GM18498 (cell line): ENCODE measurements at regions not wholly inside any gene's neighbourhood (a gene's known extent, or its start where the extent isn't known, plus 50 kb on each side); places are given as distances from the start of the nearest gene placed in this dataset.
"Not testable (repeated sequence)": the region's sequence is repeated elsewhere in the genome, so short reads cannot be mapped to it uniquely, and the experiment has no call there.

ENCODE experiments used
- ATAC-seq: cut with Tn5 transposase; IDR thresholded peaks from one replicate; pipeline ENCODE4 v1.9.1; 2021; ENCODE audit warnings: mild to moderate bottlenecking, moderate library complexity; ENCODE audit not compliant: unreplicated experiment

DNA sequence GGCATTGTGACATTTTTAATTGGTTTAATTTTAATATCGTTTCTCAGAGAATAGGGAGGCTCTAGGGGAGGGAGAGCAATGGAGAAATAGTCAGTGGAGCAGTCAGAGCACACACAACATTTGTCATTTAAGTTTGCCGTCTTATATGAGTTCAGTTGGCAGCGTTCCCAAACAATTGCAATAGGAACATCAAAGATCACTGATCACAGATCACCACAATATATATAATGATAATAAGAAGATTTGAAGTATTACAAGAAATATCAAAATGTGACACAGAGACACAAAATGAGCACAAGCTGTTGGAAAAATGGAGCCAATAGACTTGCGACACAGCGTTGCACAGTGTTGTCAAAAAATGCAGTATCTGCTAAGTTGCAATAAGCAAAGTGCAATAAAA lies 303.7 kb downstream of the CDH19 start:
- no peak for ATAC-seq

DNA sequence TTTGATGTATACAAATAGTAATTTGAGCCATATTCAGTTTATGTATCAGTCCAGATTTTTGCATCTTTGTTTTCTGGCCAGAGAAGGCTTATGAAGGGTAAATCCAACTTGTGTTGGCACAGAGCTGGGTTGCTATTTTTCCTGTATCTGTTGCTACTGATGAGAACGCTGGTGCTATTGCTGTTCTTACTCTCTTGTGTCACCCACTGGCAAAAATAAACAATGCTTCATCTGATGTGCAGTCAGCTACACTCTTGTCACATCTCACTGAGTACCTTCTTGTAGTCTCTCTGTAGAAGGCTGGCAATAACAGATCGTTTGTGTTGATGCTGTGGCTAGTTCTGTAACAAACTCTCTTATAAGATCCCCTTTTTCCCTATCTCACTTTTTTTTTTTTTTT lies 323.4 kb downstream of the CDH19 start:
- no peak for ATAC-seq

DNA sequence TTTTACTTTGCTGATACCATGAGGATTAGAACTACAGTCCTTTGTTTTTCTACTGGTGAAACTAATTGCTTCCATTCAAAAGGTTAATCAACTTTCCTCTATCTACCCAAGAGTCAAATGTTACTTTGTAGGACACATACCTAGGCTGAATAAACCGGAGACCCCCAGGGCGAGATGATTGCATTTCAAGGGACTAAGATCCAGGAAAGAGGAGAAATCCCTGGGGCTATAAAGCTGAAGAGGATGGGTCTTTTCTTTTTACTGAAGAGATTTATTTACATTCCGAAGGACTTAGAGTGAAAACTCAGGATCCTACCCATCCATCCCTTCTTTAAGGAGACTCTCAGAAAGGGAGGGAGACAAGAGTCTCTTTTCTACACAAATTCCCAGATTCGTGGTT lies 331.9 kb downstream of the CDH19 start:
- ATAC-seq: no peak

DNA sequence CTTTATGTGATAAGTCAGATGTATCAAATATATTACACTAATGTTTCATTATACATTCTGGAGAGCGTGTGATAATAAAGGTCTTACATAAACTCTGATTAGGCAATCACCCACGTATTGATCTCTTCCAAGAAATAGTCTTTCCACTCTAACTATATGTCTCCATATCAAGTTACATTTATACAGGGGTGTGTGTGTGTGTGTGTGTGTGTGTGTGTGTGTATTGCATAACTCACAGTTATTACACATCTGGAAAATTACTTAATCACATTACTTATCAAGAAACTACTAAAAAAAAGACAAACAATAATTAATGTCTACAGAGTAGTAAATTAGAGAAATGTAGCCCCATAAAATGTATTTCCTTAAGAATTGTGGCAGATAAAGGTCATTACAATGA lies 339.8 kb downstream of the CDH19 start:
- ATAC-seq: no peak

DNA sequence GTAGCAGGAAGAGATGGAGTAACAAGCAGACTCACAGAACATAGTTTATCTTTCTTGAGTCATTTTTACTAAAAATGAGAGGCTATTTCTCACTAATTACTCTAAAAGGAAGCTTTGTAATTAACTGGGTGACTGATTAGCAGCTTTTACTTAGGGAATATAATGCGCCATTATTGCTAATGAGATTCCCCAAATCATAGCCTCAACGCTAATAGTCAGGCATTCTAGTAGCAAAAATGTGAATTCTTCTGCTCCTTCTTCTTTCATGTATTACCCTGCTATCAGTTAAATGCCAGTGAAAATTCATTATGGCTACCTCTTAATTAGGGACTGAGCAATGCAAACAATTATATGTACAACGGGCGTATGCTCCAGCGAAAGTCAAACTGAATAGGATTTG lies 349.8 kb downstream of the CDH19 start:
- no peak for ATAC-seq

DNA sequence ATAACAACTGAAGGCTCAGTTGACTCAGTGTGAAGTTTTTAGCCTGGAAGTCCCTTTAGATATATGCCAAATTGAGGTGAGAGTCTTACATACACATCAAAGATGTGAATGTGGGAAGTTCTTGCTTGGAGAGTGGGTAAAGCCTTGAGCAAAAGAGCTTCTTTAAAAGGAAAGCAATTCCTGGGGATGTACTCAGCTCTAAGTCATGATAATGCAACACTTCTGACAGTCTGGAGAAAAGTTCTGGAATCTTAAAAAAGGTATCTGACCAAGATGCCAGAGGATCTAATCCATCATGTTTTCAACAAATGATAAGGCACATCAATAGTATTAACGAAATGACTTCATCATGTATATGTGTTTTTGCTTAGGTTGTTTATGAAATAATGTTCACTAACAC lies 351.2 kb downstream of the CDH19 start:
- no peak for ATAC-seq

DNA sequence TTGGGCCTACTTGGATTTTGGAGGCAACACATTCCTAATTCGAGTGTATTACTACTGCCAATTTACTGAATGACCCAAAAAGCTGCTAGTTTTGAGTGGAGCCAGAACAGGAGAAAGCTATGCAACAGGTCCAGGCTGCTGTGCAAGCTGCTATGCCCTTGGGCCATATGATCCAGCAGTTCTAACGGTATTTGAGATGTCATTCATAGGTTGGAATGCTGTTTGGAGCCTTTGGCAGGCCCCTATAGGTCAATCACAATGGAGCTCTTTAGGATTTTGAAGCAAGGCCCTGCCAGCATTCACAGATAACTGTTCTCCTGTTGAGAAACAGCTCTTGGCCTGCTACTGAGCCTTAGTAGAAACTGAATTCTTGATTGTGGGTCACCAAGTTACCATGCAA lies 368.7 kb downstream of the CDH19 start:
- no peak for ATAC-seq

DNA sequence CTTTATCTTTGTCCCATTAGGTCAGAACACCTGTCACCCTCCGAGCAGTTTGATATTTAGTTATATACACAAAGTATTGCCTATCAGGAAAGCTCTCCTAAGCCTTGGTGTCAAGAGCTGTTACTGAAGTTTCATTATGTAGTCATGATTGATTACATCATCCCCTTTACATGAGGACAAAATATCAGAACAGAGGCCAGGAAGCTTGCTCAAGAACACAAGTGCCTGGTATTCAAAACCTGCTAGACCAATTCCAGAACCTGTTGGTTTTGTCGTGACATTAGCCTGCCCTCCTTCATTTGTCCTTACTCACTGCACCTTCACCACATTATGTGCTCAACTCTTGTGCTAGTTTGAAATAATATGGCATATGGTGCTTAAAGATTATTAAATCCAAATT lies 377.1 kb downstream of the CDH19 start:
- ATAC-seq: no peak

DNA sequence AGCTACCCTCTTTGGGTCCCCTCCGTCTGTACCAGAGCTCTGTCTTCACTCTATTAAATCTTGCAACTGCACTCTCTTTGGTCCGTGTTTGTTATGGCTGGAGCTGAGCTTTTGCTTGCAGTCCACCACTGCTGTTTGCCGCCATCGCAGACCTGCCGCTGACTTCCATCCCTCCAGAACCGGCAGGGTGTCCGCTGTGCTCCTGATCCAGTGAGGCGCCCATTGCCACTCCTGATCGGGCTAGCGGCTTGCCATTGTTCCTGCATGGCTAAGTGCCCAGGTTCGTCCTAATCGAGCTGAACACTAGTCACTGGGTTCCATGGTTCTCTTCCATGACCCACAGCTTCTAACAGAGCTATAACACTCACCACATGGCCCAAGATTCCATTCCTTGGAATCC lies 380.6 kb downstream of the CDH19 start:
- not testable (repeated sequence) for ATAC-seq

DNA sequence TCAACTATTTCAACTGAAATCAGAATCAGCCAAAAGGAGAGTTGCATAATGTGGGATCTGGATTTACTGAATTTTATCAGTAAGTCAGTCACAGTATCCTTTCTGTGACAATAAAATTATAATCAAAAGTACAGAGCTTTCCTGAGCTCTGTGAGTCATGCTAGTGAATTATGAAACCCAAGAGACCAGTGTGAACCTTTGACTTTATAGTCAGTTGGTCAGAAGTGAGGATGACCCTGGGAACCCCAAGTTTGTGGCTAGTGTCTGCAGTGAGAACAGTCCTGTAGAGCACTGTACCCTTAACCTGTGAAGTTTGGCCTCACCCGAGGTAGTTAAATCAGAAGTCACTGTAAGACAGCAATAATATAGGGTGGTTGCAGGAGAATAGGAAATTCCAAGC lies 381.7 kb downstream of the CDH19 start:
- no peak for ATAC-seq

DNA sequence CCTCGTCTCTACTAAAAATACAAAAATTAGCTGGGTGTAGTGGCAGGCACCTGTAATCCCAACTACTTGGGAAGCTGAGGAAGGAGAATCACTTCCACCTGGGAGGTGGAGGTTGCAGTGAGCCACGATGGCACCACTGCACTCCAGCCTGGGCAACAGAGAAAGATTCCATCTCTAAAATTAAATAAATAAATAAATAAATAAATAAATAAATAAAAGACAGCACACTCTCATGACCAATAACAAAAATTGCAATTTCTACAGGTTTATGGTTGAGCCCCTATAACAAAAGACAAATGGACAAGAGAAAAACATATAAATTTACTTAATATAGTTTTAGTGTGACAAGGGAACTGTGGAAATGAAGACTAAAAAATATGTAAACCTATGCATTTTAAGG lies 384.1 kb downstream of the CDH19 start:
- ATAC-seq: no peak

DNA sequence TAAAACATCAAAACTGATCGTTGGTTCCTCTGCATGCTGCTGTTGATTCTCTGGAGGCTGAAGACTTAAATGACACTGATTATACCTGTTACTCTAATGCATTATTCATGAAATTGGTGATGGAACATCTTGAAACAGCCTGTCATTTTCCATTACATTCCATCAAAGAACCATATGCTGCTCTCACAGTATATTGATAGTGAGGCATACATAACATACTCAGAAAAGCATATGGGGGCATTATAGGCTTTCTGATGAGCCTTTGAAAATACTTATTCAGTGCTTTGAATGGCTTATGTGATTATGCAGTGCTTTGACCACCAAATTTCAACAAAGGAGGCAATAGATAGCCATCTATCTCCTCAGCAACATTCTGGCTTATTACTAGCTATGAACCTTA lies 392.1 kb downstream of the CDH19 start:
- ATAC-seq: no peak

DNA sequence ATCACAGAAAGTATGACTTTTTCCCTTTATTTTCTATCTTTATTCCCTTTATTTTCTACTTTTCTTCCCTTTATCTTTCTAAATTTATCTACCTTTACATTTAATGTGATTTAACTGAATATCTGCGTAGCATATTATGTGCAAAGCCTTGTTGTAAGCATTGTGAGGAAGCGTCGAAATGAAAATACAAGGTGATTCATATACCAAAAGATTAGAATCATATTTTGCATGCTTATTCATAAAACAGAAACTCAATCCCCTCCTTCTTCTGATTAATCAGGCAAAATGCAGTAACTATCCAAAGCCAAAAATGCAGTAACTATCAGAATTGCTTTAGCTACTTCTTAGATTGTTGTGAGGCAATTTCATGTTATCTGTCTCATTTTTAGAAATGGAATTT lies 393.0 kb downstream of the CDH19 start:
- ATAC-seq: no peak

DNA sequence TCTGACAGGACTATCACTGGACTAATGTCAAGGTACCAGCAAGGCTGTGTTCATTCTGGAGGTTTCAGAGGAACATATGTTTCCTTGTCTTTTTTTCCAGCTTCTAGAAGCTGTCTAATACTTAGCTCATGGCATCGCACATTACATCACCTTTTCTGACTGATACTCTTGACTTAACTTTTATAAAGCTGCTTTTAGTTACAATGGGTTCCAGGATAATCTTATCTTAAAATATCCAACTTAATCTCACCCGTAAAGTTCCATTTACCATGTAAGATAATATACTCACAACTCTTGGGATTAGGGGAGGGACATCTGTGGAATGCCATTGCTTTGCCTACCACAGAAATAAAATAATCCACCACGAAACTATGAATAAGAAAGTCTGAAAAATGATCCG lies 394.2 kb downstream of the CDH19 start:
- ATAC-seq: no peak

DNA sequence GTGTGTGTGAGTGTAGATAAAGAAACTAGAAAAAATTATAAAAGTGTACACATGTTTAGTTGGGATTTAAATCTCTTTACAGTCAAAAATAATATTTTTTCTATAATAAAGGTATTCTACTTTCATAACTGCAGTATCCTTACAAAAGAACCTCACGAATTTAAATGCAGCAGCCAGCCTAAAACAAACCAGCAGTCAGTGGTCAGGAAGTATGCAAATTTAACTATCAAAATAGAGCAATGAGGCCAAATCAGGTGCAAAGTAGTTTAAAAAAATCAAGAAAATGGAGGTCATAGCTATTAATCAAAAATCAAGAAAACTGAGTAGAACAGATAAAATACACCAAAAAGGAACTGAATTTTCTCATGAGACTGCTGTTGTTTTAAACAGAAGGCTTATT lies 407.1 kb downstream of the CDH19 start:
- no peak for ATAC-seq

DNA sequence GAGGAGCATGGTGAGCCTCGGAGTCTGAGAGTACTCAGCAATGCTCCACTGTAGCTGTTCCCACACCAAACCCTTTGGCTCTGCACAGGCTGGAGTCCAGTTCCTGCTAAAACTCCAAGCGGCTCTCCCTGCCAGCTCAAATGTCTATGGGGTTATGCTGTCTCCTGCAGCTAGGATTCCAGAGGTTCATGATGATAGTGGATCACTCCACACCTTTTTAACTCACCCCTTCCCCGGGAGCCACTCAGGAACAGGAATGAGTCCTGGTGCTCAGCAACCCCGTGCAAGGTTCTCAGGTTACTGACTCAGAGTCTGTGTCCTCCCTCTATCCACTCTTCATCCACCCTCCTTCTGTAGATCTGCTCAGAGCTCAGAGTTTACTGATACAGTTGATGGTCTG lies 410.0 kb downstream of the CDH19 start:
- ATAC-seq: no peak

DNA sequence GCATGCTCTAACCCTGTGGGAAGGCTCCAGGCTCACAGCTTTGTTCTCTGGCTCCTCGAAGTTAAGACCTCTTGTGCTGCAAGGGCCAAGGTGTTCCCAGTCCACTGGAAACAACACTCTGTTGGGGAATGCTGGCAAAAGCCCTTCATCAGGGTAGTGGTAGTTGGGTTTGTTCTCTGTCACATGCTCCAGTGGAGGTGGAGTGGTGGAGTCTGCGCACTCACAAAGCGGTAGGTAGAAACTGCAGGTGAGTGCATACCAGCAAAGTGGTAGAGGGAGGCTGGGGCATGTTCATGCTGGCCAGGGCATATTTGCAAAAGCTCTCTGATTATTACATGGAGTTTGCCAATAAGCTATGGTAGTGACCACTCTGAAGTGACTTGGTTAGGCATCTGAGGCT lies 410.5 kb downstream of the CDH19 start:
- no peak for ATAC-seq

DNA sequence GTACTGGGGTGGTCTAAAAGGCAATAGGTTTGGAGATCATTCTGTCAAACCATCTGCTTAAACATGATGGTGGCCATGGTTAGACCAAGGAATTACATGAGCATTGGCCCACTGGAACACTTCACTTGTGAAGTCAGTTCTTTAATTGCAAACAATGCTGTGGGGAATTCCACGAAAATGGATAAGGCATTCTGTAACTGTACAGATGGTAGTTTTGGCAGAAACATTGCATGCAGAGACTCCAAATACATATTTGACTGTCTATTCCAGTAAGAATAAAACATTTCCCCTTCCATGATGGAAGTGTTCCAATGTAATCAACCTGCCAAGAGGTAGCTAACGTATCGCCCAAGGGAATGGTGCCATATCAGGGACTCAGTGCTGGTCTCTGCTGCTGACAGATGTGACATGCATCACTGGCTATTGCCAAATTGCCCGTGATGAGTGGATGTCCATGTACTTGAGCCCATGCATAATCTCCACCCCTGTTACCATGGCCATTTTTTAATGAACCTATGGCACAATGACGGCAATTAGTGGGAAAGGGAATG lies 417.9 kb downstream of the CDH7 start:
- no peak for ATAC-seq

DNA sequence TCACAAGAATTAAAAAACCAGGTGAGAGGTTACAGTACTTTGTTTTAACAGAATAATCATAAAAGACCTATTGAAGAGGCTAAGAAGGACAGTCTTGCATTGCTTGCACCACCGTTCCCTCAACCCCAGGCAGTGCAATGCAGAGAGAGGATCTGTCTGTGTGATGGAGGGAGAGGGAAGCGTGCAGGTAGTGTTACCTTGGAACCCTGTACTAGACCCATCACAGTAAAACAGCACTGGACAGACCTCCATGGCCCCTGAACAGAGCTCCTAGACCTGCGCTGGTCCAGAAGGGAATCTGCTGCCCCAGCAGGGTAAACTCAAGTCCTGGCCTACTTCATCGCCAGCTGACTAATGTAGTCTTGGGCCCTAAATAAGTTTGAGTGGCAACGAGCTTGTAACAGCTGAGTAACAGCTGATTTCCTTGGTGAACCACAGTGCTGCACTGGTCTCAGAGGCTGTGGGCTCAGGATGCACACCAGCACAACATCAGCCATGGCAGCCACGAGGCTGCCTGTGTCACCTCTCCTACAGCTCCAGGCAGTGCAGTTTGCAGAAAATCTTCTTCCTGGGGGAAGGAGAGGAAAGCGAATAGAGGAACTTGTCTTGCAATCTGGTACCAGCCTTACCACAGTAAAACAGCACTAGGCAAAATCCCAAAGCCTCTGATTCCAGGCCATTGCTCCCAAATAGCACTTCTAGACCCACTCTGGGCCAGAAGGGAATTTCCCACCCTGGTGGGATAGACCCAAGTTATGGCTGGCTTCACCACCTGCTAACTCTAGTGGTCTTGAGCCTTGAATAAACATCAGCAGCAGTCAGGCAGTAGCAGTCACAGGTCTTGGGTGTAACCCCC lies 417.2 kb downstream of the CDH7 start:
- no peak for ATAC-seq

DNA sequence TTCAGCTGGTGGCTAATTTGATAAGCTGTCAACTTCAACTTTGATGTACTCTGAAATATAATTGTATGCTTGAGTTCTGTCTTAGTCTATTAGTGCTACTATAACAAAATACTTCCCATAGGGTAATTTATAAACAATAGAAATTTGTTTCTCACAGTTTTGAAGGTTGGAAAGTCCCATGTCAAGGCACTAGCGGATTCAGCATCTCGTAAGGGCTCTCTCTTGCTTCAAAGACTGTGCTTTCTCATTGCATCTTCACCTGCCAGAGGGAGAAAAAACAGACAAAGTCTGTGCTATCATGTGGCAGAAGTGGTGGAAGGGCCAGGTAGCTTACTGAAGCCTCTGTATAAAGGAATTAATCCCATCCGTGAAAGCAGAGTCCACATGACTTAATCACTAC lies 409.2 kb downstream of the CDH7 start:
- no peak for ATAC-seq

DNA sequence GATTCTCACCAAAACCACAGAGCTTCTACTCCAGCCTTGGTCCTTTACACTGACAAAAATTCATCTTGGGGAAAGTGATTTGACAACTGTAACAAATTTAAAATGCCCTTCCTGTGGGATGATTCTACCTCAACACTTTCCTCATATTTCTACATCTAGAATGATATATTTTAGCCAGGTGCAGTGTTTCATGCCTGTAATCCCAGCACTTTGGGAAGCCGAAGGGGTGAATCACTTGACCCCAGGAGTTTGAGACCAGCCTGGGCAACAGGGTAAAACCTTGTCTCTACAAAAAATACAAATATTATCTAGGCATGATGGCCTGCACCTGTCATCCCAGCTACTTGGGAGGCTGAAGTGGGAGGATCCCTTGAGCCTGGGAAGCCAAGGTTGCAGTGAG lies 408.6 kb downstream of the CDH7 start:
- no peak for ATAC-seq

DNA sequence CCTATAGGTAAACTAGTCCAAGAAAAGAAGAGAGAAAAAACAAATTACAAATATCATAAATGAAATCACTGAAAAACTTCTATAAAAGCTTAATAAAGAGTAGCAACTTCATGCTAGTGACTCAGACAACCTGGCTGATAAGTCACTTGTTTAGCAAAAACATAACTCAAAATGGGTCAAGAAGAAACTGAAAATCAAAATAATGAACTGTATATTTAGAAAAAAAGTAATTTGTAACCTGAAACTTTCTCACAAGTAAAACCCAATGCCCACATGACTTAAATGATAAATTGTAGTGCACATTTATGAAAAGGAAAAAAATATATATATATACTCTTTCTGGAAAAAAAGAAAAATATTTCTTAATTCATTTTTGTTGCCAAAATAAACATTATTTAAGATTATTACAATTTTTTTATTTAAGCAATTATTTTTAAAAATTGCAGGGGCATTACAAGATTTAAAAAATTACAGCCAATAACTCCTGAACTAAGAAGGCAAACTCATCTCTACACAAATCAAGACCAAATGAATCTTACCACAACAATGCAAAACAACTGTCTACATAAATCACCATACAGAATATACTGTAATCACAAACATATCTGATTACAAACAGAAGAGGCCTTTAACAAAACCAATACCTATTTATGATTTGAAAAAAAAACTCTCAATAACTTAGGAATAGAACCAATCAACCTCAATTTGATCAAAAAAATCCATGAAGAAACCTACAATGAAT lies 406.3 kb downstream of the CDH7 start:
- ATAC-seq: peak; percentile 73
